T-cell (primary cell): ENCODE measurements at regions not wholly inside any gene's neighbourhood (a gene's known extent, or its start where the extent isn't known, plus 50 kb on each side); places are given as distances from the start of the nearest gene placed in this dataset.

Source experiments
- ATAC-seq, 4 experiments: fragments of 200-7000 bp in 3 of 4; fragments of 150-1000 bp in 1 of 4; cut with Tn5 transposase; replicated peaks in 1 of 4; 1 replicate in 3 of 4; 2 replicates in 1 of 4; pipeline ENCODE4 v1.10.0; 2021; ENCODE audit warnings: moderate library complexity in 3 of 4, mild to moderate bottlenecking in 2 of 4, moderate number of reproducible peaks in 1 of 4
- CTCF ChIA-PET, 2 donors: fragments of 300-600 bp; sonication (Branson Sonifier 250); formaldehyde crosslinking; loops; one replicate each; lab custom pipeline; 2022; ENCODE audit warnings: antibody characterized with exemption in 2 of 2; lab: Charles Lee
- POLR2A ChIA-PET, 2 donors: fragments of 300-600 bp; sonication (Branson Sonifier 250); formaldehyde crosslinking; loops; one replicate each; lab custom pipeline; 2022; ENCODE audit warnings: antibody characterized with exemption in 2 of 2; lab: Charles Lee
- DNase-seq, 35 experiments: peaks; one replicate each; pipeline versions ENCODE4 v3.0.0 to v3.0.0-alpha.2; 2013 to 2023
- H3K27ac ChIP-seq: one replicate; pipeline ENCODE4 v1.5.1; 2013; ENCODE audit warnings: low read length
- H3K27me3 ChIP-seq, 2 experiments: replicated peaks in 1 of 2; 1 replicate in 1 of 2; 2 replicates in 1 of 2; pipeline versions ENCODE4 v1.6.1 to v1.7.0; 2013; ENCODE audit warnings: low read length in 1 of 2, mixed read lengths in 1 of 2; ENCODE audit not compliant: control insufficient read depth in 2 of 2, insufficient read depth in 2 of 2; ENCODE audit errors: extremely low read depth in 1 of 2
- H3K36me3 ChIP-seq, 2 donors: 1 replicate in 1 of 2; 2 replicates in 1 of 2; pipeline versions ENCODE4 v1.6.1 to v1.7.0; 2013; ENCODE audit warnings: low read length in 1 of 2; ENCODE audit not compliant: control insufficient read depth in 2 of 2, insufficient read depth in 1 of 2; ENCODE audit errors: extremely low read depth in 1 of 2
- H3K4me1 ChIP-seq, 2 experiments: 1 replicate in 1 of 2; 2 replicates in 1 of 2; pipeline versions ENCODE4 v1.6.1 to v1.7.0; 2013; ENCODE audit warnings: low read length in 2 of 2, mixed read lengths in 1 of 2; ENCODE audit not compliant: insufficient read depth in 2 of 2, control insufficient read depth in 1 of 2; ENCODE audit errors: extremely low read depth in 1 of 2
- H3K4me3 ChIP-seq, 2 donors: 1 replicate in 1 of 2; 2 replicates in 1 of 2; pipeline versions ENCODE4 v1.5.1 to v1.7.0; 2013; ENCODE audit warnings: mild to moderate bottlenecking in 2 of 2, low read length in 1 of 2, moderate library complexity in 1 of 2; ENCODE audit not compliant: control insufficient read depth in 1 of 2; ENCODE audit errors: extremely low read depth in 1 of 2
- H3K9me3 ChIP-seq: 2 replicates; pipeline ENCODE4 v1.7.0; 2013
- H3K27ac Mint-ChIP-seq, 2 donors: one replicate each; pipeline ENCODE4 v1.8.0; 2020 to 2021; ENCODE audit warnings: mild to moderate bottlenecking in 2 of 2, mixed read lengths in 2 of 2
- H3K27me3 Mint-ChIP-seq, 2 donors: one replicate each; pipeline ENCODE4 v1.8.0; 2021 to 2022; ENCODE audit warnings: mixed read lengths in 2 of 2
- H3K36me3 Mint-ChIP-seq: one replicate; pipeline ENCODE4 v1.8.0; 2021; ENCODE audit warnings: mixed read lengths
- H3K4me1 Mint-ChIP-seq, 3 donors: one replicate each; pipeline ENCODE4 v1.8.0; 2020 to 2022; ENCODE audit warnings: mixed read lengths in 3 of 3, mild to moderate bottlenecking in 1 of 3
- H3K4me3 Mint-ChIP-seq, 3 donors: one replicate each; pipeline ENCODE4 v1.8.0; 2020 to 2022; ENCODE audit warnings: mild to moderate bottlenecking in 3 of 3, mixed read lengths in 3 of 3, moderate library complexity in 3 of 3
- H3K9me3 Mint-ChIP-seq, 3 donors: one replicate each; pipeline ENCODE4 v1.8.0; 2020 to 2022; ENCODE audit warnings: mixed read lengths in 3 of 3
- WGBS: methylation state at CpG from one replicate; pipeline ENCODE4 v1.1.5; 2013; ENCODE audit warnings: missing lambda C conversion rate; ENCODE audit not compliant: insufficient coverage; 5-methylcytosine and 5-hydroxymethylcytosine counted together

GRCh38 chr12:90246688-90247087 lies 538.0 kb upstream of the ATP2B1 start:
- H3K36me3 ChIP-seq, result no peaks in the 10 kb centered on the region
- H3K9me3 ChIP-seq, result no peaks in the 10 kb centered on the region
- ChIA-PET POLR2A (no interaction called here), CTCF (no interaction called here)
- Mint-ChIP-seq H3K36me3 (no peaks in the 10 kb centered on the region), H3K27ac (no peak overlapping the region), H3K27me3 (no peaks in the 10 kb centered on the region), H3K9me3 (no peaks in the 10 kb centered on the region), H3K4me1 (no peaks in the 10 kb centered on the region), H3K4me3 (no peak overlapping the region)
- H3K27me3 ChIP-seq, result no peaks in the 10 kb centered on the region
- H3K4me3 ChIP-seq, result no peak overlapping the region
- ATAC-seq (no peak), DNase-seq (no peak)
- no peaks in the 10 kb centered on the region for H3K4me1 ChIP-seq
- H3K27ac ChIP-seq, result no peak overlapping the region

- no peak overlapping the region for H3K27ac Mint-ChIP-seq
- Histone ChIP-seq H3K36me3 (no peaks in the 10 kb centered on the region), H3K27me3 (peaks cover 0 to 3% of the 10 kb centered on the region in 2 experiments), H3K4me3 (no peak overlapping the region), H3K27ac (no peak overlapping the region), H3K9me3 (no peaks in the 10 kb centered on the region), H3K4me1 (no peaks in the 10 kb centered on the region)
- WGBS, result 100% methylated on average over 1 of the region's 2 CpGs
- H3K27me3 Mint-ChIP-seq, result peaks cover 0 to 4% of the 10 kb centered on the region in 2 donors
- no peaks in the 10 kb centered on the region for H3K9me3 Mint-ChIP-seq
- DNase-seq, result no peak
- H3K4me3 Mint-ChIP-seq, result no peak overlapping the region
- ChIA-PET CTCF (no interaction called here), POLR2A (no interaction called here)
- H3K4me1 Mint-ChIP-seq, result no peaks in the 10 kb centered on the region
- ATAC-seq, result no peak
- H3K36me3 Mint-ChIP-seq, result no peaks in the 10 kb centered on the region
Observed at GRCh38 chr12:90245391-90245790, 536.8 kb upstream of the ATP2B1 start.

- CTCF ChIA-PET, result no interaction called here
- ATAC-seq, result no peak
Observed at GRCh38 chr12:90244232-90244631, 535.6 kb upstream of the ATP2B1 start.

GRCh38 chr12:90243211-90243610 lies 534.6 kb upstream of the ATP2B1 start:
- Histone ChIP-seq H3K27ac (no peak overlapping the region), H3K36me3 (no peaks in the 10 kb centered on the region), H3K9me3 (no peaks in the 10 kb centered on the region), H3K4me3 (no peak overlapping the region), H3K4me1 (no peaks in the 10 kb centered on the region), H3K27me3 (peaks cover 0 to 3% of the 10 kb centered on the region in 2 experiments)
- Mint-ChIP-seq H3K4me3 (no peak overlapping the region), H3K27me3 (peaks cover 2 to 7% of the 10 kb centered on the region in 2 donors), H3K4me1 (no peaks in the 10 kb centered on the region), H3K36me3 (no peaks in the 10 kb centered on the region), H3K27ac (no peak overlapping the region), H3K9me3 (no peaks in the 10 kb centered on the region)
- POLR2A ChIA-PET, result no interaction called here
- DNase-seq (no peak), ATAC-seq (no peak)
- CTCF ChIA-PET, result no interaction called here
- no CpG with 5 or more reads among the region's 4 CpGs for WGBS

More at GRCh38 chr12:90244232-90244631, 535.6 kb upstream of the ATP2B1 start:
- POLR2A ChIA-PET, result no interaction called here
- Mint-ChIP-seq H3K4me1 (no peaks in the 10 kb centered on the region), H3K4me3 (no peak overlapping the region), H3K27me3 (peaks cover 2 to 7% of the 10 kb centered on the region in 2 donors), H3K36me3 (no peaks in the 10 kb centered on the region), H3K27ac (no peak overlapping the region), H3K9me3 (no peaks in the 10 kb centered on the region)
- no peak for DNase-seq
- Histone ChIP-seq H3K36me3 (no peaks in the 10 kb centered on the region), H3K9me3 (no peaks in the 10 kb centered on the region), H3K4me1 (no peaks in the 10 kb centered on the region), H3K27ac (no peak overlapping the region), H3K27me3 (peaks cover 0 to 3% of the 10 kb centered on the region in 2 experiments), H3K4me3 (no peak overlapping the region)
- no CpG with 5 or more reads among the region's 3 CpGs for WGBS

GRCh38 chr12:90239732-90240260 lies 531.2 kb upstream of the ATP2B1 start:
- ChIA-PET POLR2A (no interaction called here), CTCF (no interaction called here)
- Histone ChIP-seq H3K27ac (no peak overlapping the region), H3K9me3 (no peaks in the 10 kb centered on the region), H3K4me1 (no peaks in the 10 kb centered on the region), H3K36me3 (no peaks in the 10 kb centered on the region), H3K4me3 (no peak overlapping the region), H3K27me3 (peaks cover 0 to 3% of the 10 kb centered on the region in 2 experiments)
- H3K9me3 Mint-ChIP-seq, result no peaks in the 10 kb centered on the region
- no CpG with 5 or more reads among the region's 1 CpG for WGBS
- H3K4me3 Mint-ChIP-seq, result no peak overlapping the region
- peaks cover 9 to 15% of the 10 kb centered on the region in 2 donors for H3K27me3 Mint-ChIP-seq
- H3K4me1 Mint-ChIP-seq, result peaks cover 0 to 2% (median 2%) of the 10 kb centered on the region in 3 donors
- no peaks in the 10 kb centered on the region for H3K36me3 Mint-ChIP-seq
- ATAC-seq (no peak), DNase-seq (no peak)
- H3K27ac Mint-ChIP-seq, result no peak overlapping the region

- no CpG with 5 or more reads among the region's 2 CpGs for WGBS
- Mint-ChIP-seq H3K27me3 (peaks cover 12 to 16% of the 10 kb centered on the region in 2 donors), H3K4me3 (no peak overlapping the region), H3K27ac (no peak overlapping the region), H3K36me3 (no peaks in the 10 kb centered on the region), H3K9me3 (no peaks in the 10 kb centered on the region), H3K4me1 (peaks cover 0 to 2% (median 2%) of the 10 kb centered on the region in 3 donors)
- no peak overlapping the region for H3K27ac ChIP-seq
- H3K4me1 ChIP-seq, result no peaks in the 10 kb centered on the region
- H3K27me3 ChIP-seq, result peaks cover 0 to 3% of the 10 kb centered on the region in 2 experiments
- H3K9me3 ChIP-seq, result no peaks in the 10 kb centered on the region
- DNase-seq, result no peak
- ATAC-seq, result no peak
- POLR2A ChIA-PET, result no interaction called here
- CTCF ChIA-PET, result no interaction called here
- no peaks in the 10 kb centered on the region for H3K36me3 ChIP-seq
- no peak overlapping the region for H3K4me3 ChIP-seq
Observed at GRCh38 chr12:90238663-90239271, 530.1 kb upstream of the ATP2B1 start.
